MCF 10A (cell line): ENCODE measurements at regions not wholly inside any gene's neighbourhood (a gene's known extent, or its start where the extent isn't known, plus 50 kb on each side); places are given as distances from the start of the nearest gene placed in this dataset.

Experiments used
- BruUV-seq: library from RNA; stranded (reverse); fragments of 400-500 nt; replicated peaks from 2 replicates; lab custom pipeline; 2021; lab: Mats Ljungman, UMichigan
- CTCF ChIA-PET: fragments of 300-600 bp; sonication (Branson Sonifier 250); formaldehyde crosslinking; extraction: SDS; loops from one replicate; lab custom pipeline; 2021; ENCODE audit warnings: antibody characterized with exemption, inconsistent platforms; lab: Yijun Ruan, JAX
- POLR2A ChIA-PET: fragments of 300-600, 350-650 bp; sonication (Branson Sonifier 250); formaldehyde crosslinking; extraction: SDS; loops from one replicate; lab custom pipeline; 2020; ENCODE audit warnings: antibody characterized with exemption, inconsistent platforms; lab: Yijun Ruan, JAX
- DNase-seq: peaks from one replicate; pipeline ENCODE4 v3.0.0-alpha.2; 2018; ENCODE audit not compliant: unreplicated experiment
- H3K27ac Mint-ChIP-seq: one replicate; pipeline ENCODE4 v1.8.0; 2022; ENCODE audit warnings: mild to moderate bottlenecking, low read depth, mixed read lengths; ENCODE audit not compliant: unreplicated experiment
- H3K27me3 Mint-ChIP-seq: one replicate; pipeline ENCODE4 v1.8.0; 2022; ENCODE audit warnings: mixed read lengths; ENCODE audit not compliant: insufficient read depth, unreplicated experiment
- H3K36me3 Mint-ChIP-seq: one replicate; pipeline ENCODE4 v1.8.0; 2022; ENCODE audit warnings: mild to moderate bottlenecking, moderate library complexity, mixed read lengths; ENCODE audit not compliant: insufficient read depth, unreplicated experiment
- H3K4me1 Mint-ChIP-seq: one replicate; pipeline ENCODE4 v1.8.0; 2022; ENCODE audit warnings: mixed read lengths; ENCODE audit not compliant: insufficient read depth, unreplicated experiment
- H3K4me3 Mint-ChIP-seq: one replicate; pipeline ENCODE4 v1.8.0; 2022; ENCODE audit warnings: mild to moderate bottlenecking, moderate library complexity, mixed read lengths; ENCODE audit not compliant: unreplicated experiment
- H3K9me3 Mint-ChIP-seq: one replicate; pipeline ENCODE4 v1.8.0; 2022; ENCODE audit warnings: mixed read lengths; ENCODE audit not compliant: unreplicated experiment
- intact Hi-C: fragments of 100-400 bp; cut with micrococcal nuclease; formaldehyde crosslinking; loops from 2 replicates; pipeline ENCODE4 v1.14.1; 2022
- TF ChIP-seq, protein P1 (sequence below): fragments of 200-600 bp; IDR thresholded peaks from one replicate; pipeline ENCODE4 v1.8.0; 2022; ENCODE audit warnings: antibody characterized with exemption, mild to moderate bottlenecking; ENCODE audit not compliant: unreplicated experiment

DNA sequence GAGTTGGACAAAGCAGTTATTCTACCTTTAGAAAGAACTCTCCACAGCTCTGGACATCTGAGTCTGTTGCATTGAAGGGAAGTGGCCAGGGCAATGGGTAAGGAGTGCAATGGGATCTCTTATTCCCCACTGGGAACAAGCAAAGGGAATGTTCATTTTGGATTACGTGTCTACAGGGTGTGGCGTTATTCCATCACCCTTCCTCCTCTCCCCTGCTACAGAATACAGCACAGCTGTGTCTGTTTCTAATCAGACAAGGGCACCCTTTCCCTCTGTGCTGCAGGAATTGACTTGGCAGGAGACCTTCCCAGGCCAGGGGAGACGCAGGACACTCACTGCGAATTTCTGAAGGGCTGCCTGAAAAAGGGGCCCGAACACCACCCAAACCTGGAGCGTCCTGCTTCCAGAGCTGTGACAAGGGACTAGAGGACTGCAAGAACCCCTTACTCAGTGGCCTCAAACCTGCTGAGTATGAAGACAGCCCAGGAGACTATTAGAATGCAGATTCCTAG is 163.6 kb upstream of the RAB4A start:
- no peak for DNase-seq
- POLR2A ChIA-PET = interaction anchor here (1.0 kb wide), 1 partner anchor 14 kb away, joined by 4 read pairs; no protein-coding TSS in a partner anchor

DNA sequence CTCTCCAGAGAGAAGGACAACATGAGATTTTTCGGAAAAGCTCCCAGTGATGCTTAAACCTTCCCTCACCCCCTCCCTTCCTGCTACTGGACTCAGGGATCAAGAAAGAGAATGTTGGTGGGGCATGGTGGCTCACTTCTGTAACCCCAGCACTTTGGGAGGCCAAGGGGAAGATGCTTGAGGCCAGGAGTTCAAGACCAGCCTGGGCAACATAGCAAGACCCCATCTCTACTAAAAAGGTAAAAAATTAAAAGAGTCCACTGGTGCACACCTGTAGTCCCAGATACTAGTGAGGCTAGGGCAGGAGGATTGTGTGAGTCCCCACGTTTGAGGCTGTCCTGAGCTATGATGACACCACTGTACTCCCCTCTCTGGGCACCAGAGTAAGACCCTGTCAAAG is 162.9 kb upstream of the RAB4A start:
- peaks cover 15% of the 10 kb centered on the region for H3K27me3 Mint-ChIP-seq
- no peak for DNase-seq
- no peak overlapping the region for H3K4me3 Mint-ChIP-seq
- TF ChIP-seq, protein P1, sequence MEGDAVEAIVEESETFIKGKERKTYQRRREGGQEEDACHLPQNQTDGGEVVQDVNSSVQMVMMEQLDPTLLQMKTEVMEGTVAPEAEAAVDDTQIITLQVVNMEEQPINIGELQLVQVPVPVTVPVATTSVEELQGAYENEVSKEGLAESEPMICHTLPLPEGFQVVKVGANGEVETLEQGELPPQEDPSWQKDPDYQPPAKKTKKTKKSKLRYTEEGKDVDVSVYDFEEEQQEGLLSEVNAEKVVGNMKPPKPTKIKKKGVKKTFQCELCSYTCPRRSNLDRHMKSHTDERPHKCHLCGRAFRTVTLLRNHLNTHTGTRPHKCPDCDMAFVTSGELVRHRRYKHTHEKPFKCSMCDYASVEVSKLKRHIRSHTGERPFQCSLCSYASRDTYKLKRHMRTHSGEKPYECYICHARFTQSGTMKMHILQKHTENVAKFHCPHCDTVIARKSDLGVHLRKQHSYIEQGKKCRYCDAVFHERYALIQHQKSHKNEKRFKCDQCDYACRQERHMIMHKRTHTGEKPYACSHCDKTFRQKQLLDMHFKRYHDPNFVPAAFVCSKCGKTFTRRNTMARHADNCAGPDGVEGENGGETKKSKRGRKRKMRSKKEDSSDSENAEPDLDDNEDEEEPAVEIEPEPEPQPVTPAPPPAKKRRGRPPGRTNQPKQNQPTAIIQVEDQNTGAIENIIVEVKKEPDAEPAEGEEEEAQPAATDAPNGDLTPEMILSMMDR = no peak
- H3K27ac Mint-ChIP-seq = no peak overlapping the region
- BruUV-seq = no TSS peak
- no peaks in the 10 kb centered on the region for H3K9me3 Mint-ChIP-seq
- no peaks in the 10 kb centered on the region for H3K36me3 Mint-ChIP-seq
- ChIA-PET CTCF (interaction anchor here (0.5 to 1.2 kb wide), 2 partner anchors 9 to 1035 kb away, joined by 3 to 4 read pairs; no protein-coding TSS in a partner anchor), POLR2A (interaction anchor here (1.0 kb wide), 1 partner anchor 14 kb away, joined by 4 read pairs; no protein-coding TSS in a partner anchor)
- H3K4me1 Mint-ChIP-seq = no peaks in the 10 kb centered on the region
- intact Hi-C loops = no loop called here

More for the DNA sequence above, 163.6 kb upstream of the RAB4A start:
- CTCF ChIA-PET = interaction anchor here (0.6 kb wide), 1 partner anchor 35 kb away, joined by 4 read pairs; no protein-coding TSS in a partner anchor
- no TSS peak for BruUV-seq
- Mint-ChIP-seq H3K4me1 (no peaks in the 10 kb centered on the region), H3K9me3 (no peaks in the 10 kb centered on the region), H3K27me3 (peaks cover 22% of the 10 kb centered on the region), H3K4me3 (no peak overlapping the region), H3K27ac (no peak overlapping the region), H3K36me3 (no peaks in the 10 kb centered on the region)
- intact Hi-C loops = no loop called here
- TF ChIP-seq, protein P1 = no peak

DNA sequence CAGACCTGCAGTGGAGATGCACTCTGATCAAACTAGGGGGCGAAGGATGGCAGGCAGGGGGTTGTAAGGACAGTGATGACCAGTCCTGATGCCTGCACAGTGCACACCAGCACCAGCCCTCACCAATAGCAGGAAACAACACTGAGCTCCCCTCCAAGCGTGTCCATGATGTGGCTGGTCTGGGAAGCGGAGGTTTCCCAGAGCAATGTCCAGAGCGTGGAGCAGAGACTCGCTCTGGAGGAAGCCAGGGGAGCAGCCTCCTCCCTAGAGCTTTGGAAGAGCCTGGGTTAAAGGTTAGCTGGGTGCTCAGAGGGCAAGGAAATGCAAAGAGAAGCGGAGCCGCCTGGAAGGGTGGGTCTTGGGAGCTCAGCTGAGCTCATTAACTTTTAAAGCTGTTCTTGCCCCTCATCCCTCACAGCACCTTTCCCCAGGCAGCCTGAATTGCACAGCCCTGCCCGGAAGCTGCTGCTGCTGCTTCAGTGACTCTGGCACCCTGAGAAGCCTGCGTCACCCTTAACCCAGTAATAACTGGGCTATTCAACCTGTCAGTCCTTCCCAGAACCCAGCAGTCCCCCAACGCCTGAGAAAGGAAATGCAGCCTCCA is 162.2 kb upstream of the RAB4A start:
- intact Hi-C loops = no loop called here
- Mint-ChIP-seq H3K36me3 (peaks cover 4% of the 10 kb centered on the region), H3K27me3 (peaks cover 11% of the 10 kb centered on the region), H3K4me1 (no peaks in the 10 kb centered on the region), H3K27ac (no peak overlapping the region), H3K4me3 (no peak overlapping the region), H3K9me3 (no peaks in the 10 kb centered on the region)
- no TSS peak for BruUV-seq
- DNase-seq = no peak
- TF ChIP-seq, protein P1 = no peak
- CTCF ChIA-PET = interaction anchor here (0.7 to 1.2 kb wide), 2 partner anchors 10 to 33 kb away, joined by 3 to 4 read pairs; no protein-coding TSS in a partner anchor
- POLR2A ChIA-PET = interaction anchor here (1.0 to 1.4 kb wide), 2 partner anchors 12 to 14 kb away, joined by 3 read pairs; no protein-coding TSS in a partner anchor

DNA sequence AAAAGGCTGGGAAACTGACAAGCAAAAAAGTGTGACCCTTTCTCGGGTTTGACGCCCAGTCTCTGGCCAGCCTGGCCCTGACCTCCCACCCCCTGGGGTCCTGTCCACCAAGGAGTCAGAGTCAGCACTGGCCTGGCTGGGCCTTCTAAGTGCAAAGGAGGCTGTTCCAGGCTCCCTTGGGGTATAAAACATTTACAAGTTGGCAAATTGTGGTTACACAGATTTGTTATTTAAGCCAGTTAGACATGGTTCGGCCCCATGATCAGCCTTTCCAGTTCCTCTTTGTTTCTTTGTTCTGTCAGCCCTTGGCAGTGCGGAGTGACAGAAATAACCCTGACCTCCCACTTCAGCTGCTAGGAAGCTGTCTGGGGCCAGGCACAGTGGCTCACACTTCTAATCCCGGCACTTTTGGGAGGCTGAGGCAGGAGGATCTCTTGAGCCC is 161.6 kb upstream of the RAB4A start:
- H3K4me1 Mint-ChIP-seq = no peaks in the 10 kb centered on the region
- TF ChIP-seq, protein P1 = no peak
- peaks cover 4% of the 10 kb centered on the region for H3K36me3 Mint-ChIP-seq
- ChIA-PET CTCF (interaction anchor here (0.7 to 1.2 kb wide), 2 partner anchors 10 to 34 kb away, joined by 3 to 4 read pairs; no protein-coding TSS in a partner anchor), POLR2A (interaction anchor here (1.0 to 1.5 kb wide), 3 partner anchors 13 to 26 kb away, joined by 3 to 4 read pairs (median 3); no protein-coding TSS in a partner anchor)
- BruUV-seq = no TSS peak
- no peak overlapping the region for H3K4me3 Mint-ChIP-seq
- peaks cover 11% of the 10 kb centered on the region for H3K27me3 Mint-ChIP-seq
- DNase-seq = no peak
- intact Hi-C loops = no loop called here
- H3K27ac Mint-ChIP-seq = no peak overlapping the region
- no peaks in the 10 kb centered on the region for H3K9me3 Mint-ChIP-seq
